ACC112 (cell line): ENCODE measurements at regions not wholly inside any gene's neighbourhood (a gene's known extent, or its start where the extent isn't known, plus 50 kb on each side); places are given as distances from the start of the nearest gene placed in this dataset.

Experiments
- H2AFZ ChIP-seq: fragments of 200-600 bp; sonication (generic); one replicate; pipeline ENCODE4 v1.6.0; 2017; ENCODE audit warnings: antibody characterized with exemption, low read length; ENCODE audit not compliant: unreplicated experiment
- H3K27ac ChIP-seq: fragments of 200-600 bp; sonication (generic); 2 replicates; pipeline ENCODE4 v1.5.1; 2014; ENCODE audit warnings: low read depth, mild to moderate bottlenecking, antibody characterized with exemption, low read length, moderate library complexity
- H3K27me3 ChIP-seq: fragments of 200-600 bp; sonication (generic); 2 replicates; pipeline ENCODE4 v1.6.1; 2014; ENCODE audit warnings: mild to moderate bottlenecking, antibody characterized with exemption, low read length, moderate library complexity, mixed read lengths; ENCODE audit not compliant: insufficient read depth
- H3K36me3 ChIP-seq: fragments of 200-600 bp; sonication (generic); 2 replicates; pipeline ENCODE4 v1.6.1; 2016; ENCODE audit warnings: mild to moderate bottlenecking, antibody characterized with exemption, low read length, moderate library complexity, mixed read lengths; ENCODE audit not compliant: insufficient read depth
- H3K4me1 ChIP-seq: fragments of 200-600 bp; sonication (generic); one replicate; pipeline ENCODE4 v1.6.1; 2016; ENCODE audit warnings: low read length, mixed read lengths; ENCODE audit not compliant: insufficient read depth, unreplicated experiment, control insufficient read depth
- H3K4me3 ChIP-seq: fragments of 200-600 bp; sonication (generic); 2 replicates; pipeline ENCODE4 v1.5.1; 2014; ENCODE audit warnings: mild to moderate bottlenecking, low read depth, low read length
- H3K79me2 ChIP-seq: fragments of 200-600 bp; sonication (generic); one replicate; pipeline ENCODE4 v1.6.0; 2016; ENCODE audit warnings: low read length; ENCODE audit not compliant: control insufficient read depth, unreplicated experiment, insufficient read depth

- Histone ChIP-seq H3K4me3 (no peak overlapping the region), H3K27me3 (no peaks in the 10 kb centered on the region), H3K27ac (no peak overlapping the region), H3K36me3 (no peaks in the 10 kb centered on the region), H2AFZ (peak overlapping the region; percentile 85), H3K79me2 (no peaks in the 10 kb centered on the region), H3K4me1 (peaks cover 29% of the 10 kb centered on the region)
These were observed 111.2 kb upstream of the TMEM72 start for GRCh38 chr10:44799966-44800365.

GRCh38 chr10:44801383-44802327 lies 109.5 kb upstream of the TMEM72 start:
- H3K27me3 ChIP-seq = no peaks in the 10 kb centered on the region
- no peaks in the 10 kb centered on the region for H3K36me3 ChIP-seq
- peak overlapping the region; percentile 78 for H3K27ac ChIP-seq
- H2AFZ ChIP-seq = no peak overlapping the region
- H3K4me3 ChIP-seq = no peak overlapping the region
- H3K79me2 ChIP-seq = no peaks in the 10 kb centered on the region
- peaks cover 29% of the 10 kb centered on the region for H3K4me1 ChIP-seq

- no peaks in the 10 kb centered on the region for H3K79me2 ChIP-seq
- H3K4me1 ChIP-seq = peaks cover 29% of the 10 kb centered on the region
- no peak overlapping the region for H2AFZ ChIP-seq
- H3K27me3 ChIP-seq = no peaks in the 10 kb centered on the region
- no peak overlapping the region for H3K27ac ChIP-seq
- H3K4me3 ChIP-seq = no peak overlapping the region
- no peaks in the 10 kb centered on the region for H3K36me3 ChIP-seq
These were observed 107.3 kb upstream of the TMEM72 start for GRCh38 chr10:44803862-44804261.

- H3K27ac ChIP-seq = no peak overlapping the region
- H3K4me3 ChIP-seq = no peak overlapping the region
- H3K79me2 ChIP-seq = no peaks in the 10 kb centered on the region
- no peak overlapping the region for H2AFZ ChIP-seq
- H3K27me3 ChIP-seq = no peaks in the 10 kb centered on the region
- H3K36me3 ChIP-seq = no peaks in the 10 kb centered on the region
- peaks cover 29% of the 10 kb centered on the region for H3K4me1 ChIP-seq
These were observed 106.5 kb upstream of the TMEM72 start for GRCh38 chr10:44804661-44805060.

GRCh38 chr10:44805466-44806210 lies 105.5 kb upstream of the TMEM72 start:
- H3K4me3 ChIP-seq = no peak overlapping the region
- H3K27ac ChIP-seq = no peak overlapping the region
- H3K27me3 ChIP-seq = no peaks in the 10 kb centered on the region
- H3K36me3 ChIP-seq = no peaks in the 10 kb centered on the region
- H3K79me2 ChIP-seq = no peaks in the 10 kb centered on the region
- H3K4me1 ChIP-seq = peaks cover 21% of the 10 kb centered on the region
- H2AFZ ChIP-seq = no peak overlapping the region

- H2AFZ ChIP-seq = no peak overlapping the region
- H3K27ac ChIP-seq = no peak overlapping the region
- peaks cover 8% of the 10 kb centered on the region for H3K4me1 ChIP-seq
- no peaks in the 10 kb centered on the region for H3K27me3 ChIP-seq
- H3K36me3 ChIP-seq = no peaks in the 10 kb centered on the region
- no peak overlapping the region for H3K4me3 ChIP-seq
- no peaks in the 10 kb centered on the region for H3K79me2 ChIP-seq
These were observed 104.2 kb upstream of the TMEM72 start for GRCh38 chr10:44806950-44807349.

GRCh38 chr10:44807451-44807850 lies 103.7 kb upstream of the TMEM72 start:
- H3K79me2 ChIP-seq = no peaks in the 10 kb centered on the region
- H3K36me3 ChIP-seq = no peaks in the 10 kb centered on the region
- H3K4me3 ChIP-seq = no peak overlapping the region
- no peak overlapping the region for H3K27ac ChIP-seq
- peaks cover 3% of the 10 kb centered on the region for H3K4me1 ChIP-seq
- no peaks in the 10 kb centered on the region for H3K27me3 ChIP-seq
- H2AFZ ChIP-seq = no peak overlapping the region

GRCh38 chr10:44809647-44810046 lies 101.5 kb upstream of the TMEM72 start:
- no peaks in the 10 kb centered on the region for H3K79me2 ChIP-seq
- no peak overlapping the region for H3K4me3 ChIP-seq
- no peaks in the 10 kb centered on the region for H3K36me3 ChIP-seq
- H2AFZ ChIP-seq = no peak overlapping the region
- H3K4me1 ChIP-seq = no peaks in the 10 kb centered on the region
- no peaks in the 10 kb centered on the region for H3K27me3 ChIP-seq
- no peak overlapping the region for H3K27ac ChIP-seq

GRCh38 chr10:44811072-44811471 lies 100.1 kb upstream of the TMEM72 start:
- no peaks in the 10 kb centered on the region for H3K79me2 ChIP-seq

GRCh38 chr10:44813201-44813600 lies 97.9 kb upstream of the TMEM72 start:
- Histone ChIP-seq H3K27me3 (no peaks in the 10 kb centered on the region), H3K36me3 (no peaks in the 10 kb centered on the region), H2AFZ (no peak overlapping the region), H3K4me3 (no peak overlapping the region), H3K4me1 (no peaks in the 10 kb centered on the region), H3K27ac (no peak overlapping the region), H3K79me2 (no peaks in the 10 kb centered on the region)

More at GRCh38 chr10:44811072-44811471, 100.1 kb upstream of the TMEM72 start:
- H3K27me3 ChIP-seq = no peaks in the 10 kb centered on the region
- H3K4me3 ChIP-seq = no peak overlapping the region
- no peaks in the 10 kb centered on the region for H3K4me1 ChIP-seq
- H3K27ac ChIP-seq = no peak overlapping the region
- no peaks in the 10 kb centered on the region for H3K36me3 ChIP-seq
- no peak overlapping the region for H2AFZ ChIP-seq
